ENCODE measurements at regions not wholly inside any gene's neighbourhood (a gene's known extent, or its start where the extent isn't known, plus 50 kb on each side); places are given as distances from the start of the nearest gene placed in this dataset.

DNA sequence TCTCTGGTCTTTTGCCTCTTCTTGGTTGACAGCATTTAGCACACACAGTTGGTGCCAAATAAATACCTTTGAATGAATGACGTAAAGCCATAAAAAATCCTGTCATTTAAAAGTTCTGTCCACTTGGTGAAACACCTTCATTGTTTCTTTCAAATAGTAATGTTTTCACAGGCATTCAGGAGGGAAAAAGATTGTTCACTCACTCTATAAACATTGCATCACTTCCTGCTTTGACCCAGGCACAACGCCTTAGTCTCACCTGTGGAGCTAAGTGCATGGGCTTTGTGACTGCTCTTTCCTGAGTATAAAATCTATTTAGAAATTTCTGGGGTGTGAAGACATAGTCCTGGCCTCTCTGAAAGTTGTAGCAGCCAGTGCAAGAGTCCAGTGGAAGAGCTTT, 88.9 kb upstream of the CXCL14 start:
- in situ Hi-C loops (cut with HindIII; ENCODE audit: low pct_unique_long_range_greater_than_20kb, low sequenced_read_pairs) (no loop called here), intact Hi-C loops (cut with micrococcal nuclease; ENCODE audit: unreplicated experiment) (no loop called here)
- TF ChIP-seq REST (IDR thresholded peaks at IDR 0.05; ENCODE audit: insufficient read depth in 1 of 2, low read depth in 2 of 2, low read length in 1 of 2) (no peak), SIN3A (IDR thresholded peaks at IDR 0.05; ENCODE audit: borderline replicate concordance, insufficient read depth, low read depth, low read length) (no peak), POLR2AphosphoS5 (IDR thresholded peaks at IDR 0.05; ENCODE audit: low read depth, low read length) (no peak), TCF7L2 (IDR thresholded peaks at IDR 0.05; ENCODE audit: low read depth, low read length) (no peak)
- TF ChIP-seq, protein P1, sequence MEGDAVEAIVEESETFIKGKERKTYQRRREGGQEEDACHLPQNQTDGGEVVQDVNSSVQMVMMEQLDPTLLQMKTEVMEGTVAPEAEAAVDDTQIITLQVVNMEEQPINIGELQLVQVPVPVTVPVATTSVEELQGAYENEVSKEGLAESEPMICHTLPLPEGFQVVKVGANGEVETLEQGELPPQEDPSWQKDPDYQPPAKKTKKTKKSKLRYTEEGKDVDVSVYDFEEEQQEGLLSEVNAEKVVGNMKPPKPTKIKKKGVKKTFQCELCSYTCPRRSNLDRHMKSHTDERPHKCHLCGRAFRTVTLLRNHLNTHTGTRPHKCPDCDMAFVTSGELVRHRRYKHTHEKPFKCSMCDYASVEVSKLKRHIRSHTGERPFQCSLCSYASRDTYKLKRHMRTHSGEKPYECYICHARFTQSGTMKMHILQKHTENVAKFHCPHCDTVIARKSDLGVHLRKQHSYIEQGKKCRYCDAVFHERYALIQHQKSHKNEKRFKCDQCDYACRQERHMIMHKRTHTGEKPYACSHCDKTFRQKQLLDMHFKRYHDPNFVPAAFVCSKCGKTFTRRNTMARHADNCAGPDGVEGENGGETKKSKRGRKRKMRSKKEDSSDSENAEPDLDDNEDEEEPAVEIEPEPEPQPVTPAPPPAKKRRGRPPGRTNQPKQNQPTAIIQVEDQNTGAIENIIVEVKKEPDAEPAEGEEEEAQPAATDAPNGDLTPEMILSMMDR (IDR thresholded peaks at IDR 0.05) = no peak
- no peak overlapping the region for H3K27ac ChIP-seq (ENCODE audit: low read length)
- no peaks in the 10 kb centered on the region for H3K36me3 ChIP-seq (ENCODE audit: control insufficient read depth, insufficient read depth, low read length)
- no peaks in the 10 kb centered on the region for H3K9me3 ChIP-seq (ENCODE audit: control insufficient read depth, insufficient read depth, low read depth, low read length)
- H3K4me1 ChIP-seq (ENCODE audit: control insufficient read depth, insufficient read depth, low read length) = no peaks in the 10 kb centered on the region
- no peak for DNase-seq (ENCODE audit: low read depth, low spot score)
- ChIA-PET CTCF (no interaction called here), POLR2A (no interaction called here)
- H3K4me3 ChIP-seq (ENCODE audit: low read depth in 2 of 2, low read length in 2 of 2) = no peak overlapping the region
- no peak for ATAC-seq
- H3K27me3 ChIP-seq (ENCODE audit: control insufficient read depth, insufficient read depth, low read length) = no peaks in the 10 kb centered on the region
- BruUV-seq (replicated peaks) = no TSS peak

DNA sequence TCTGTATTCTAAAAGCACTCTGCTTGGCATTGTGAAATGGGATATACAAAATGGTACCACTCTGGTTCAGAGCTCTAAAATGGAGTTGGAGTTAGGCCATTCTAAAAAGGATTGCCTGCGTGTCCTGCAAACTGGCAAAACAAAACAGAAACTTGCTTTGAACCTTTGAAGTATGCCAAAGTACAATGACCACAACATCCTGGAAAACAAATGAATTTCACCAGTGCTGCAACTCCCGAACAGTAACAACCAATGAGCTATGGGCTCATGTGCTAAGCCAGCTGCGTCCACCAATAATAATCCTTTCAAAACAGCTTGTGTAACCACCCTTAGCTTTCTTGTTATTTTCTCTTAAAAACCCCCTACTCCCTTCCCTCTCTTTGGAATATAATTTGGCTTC, 88.4 kb upstream of the CXCL14 start:
- TF ChIP-seq POLR2AphosphoS5 (IDR thresholded peaks at IDR 0.05; ENCODE audit: low read depth, low read length) (no peak), SIN3A (IDR thresholded peaks at IDR 0.05; ENCODE audit: borderline replicate concordance, insufficient read depth, low read depth, low read length) (no peak), TCF7L2 (IDR thresholded peaks at IDR 0.05; ENCODE audit: low read depth, low read length) (no peak), REST (IDR thresholded peaks at IDR 0.05; ENCODE audit: insufficient read depth in 1 of 2, low read depth in 2 of 2, low read length in 1 of 2) (no peak)
- TF ChIP-seq, protein P1 (IDR thresholded peaks at IDR 0.05) = no peak
- H3K27ac ChIP-seq (ENCODE audit: low read length) = no peak overlapping the region
- CTCF ChIA-PET = no interaction called here
- intact Hi-C loops (cut with micrococcal nuclease; ENCODE audit: unreplicated experiment) (no loop called here), in situ Hi-C loops (cut with HindIII; ENCODE audit: low pct_unique_long_range_greater_than_20kb, low sequenced_read_pairs) (no loop called here)
- DNase-seq (ENCODE audit: low read depth, low spot score) (no peak), ATAC-seq (no peak)
- POLR2A ChIA-PET = no interaction called here
- BruUV-seq (replicated peaks) = no TSS peak
- H3K4me3 ChIP-seq (ENCODE audit: low read depth in 2 of 2, low read length in 2 of 2) = no peak overlapping the region
- no peaks in the 10 kb centered on the region for H3K27me3 ChIP-seq (ENCODE audit: control insufficient read depth, insufficient read depth, low read length)
- H3K4me1 ChIP-seq (ENCODE audit: control insufficient read depth, insufficient read depth, low read length) = no peaks in the 10 kb centered on the region
- H3K36me3 ChIP-seq (ENCODE audit: control insufficient read depth, insufficient read depth, low read length) = no peaks in the 10 kb centered on the region
- H3K9me3 ChIP-seq (ENCODE audit: control insufficient read depth, insufficient read depth, low read depth, low read length) = no peaks in the 10 kb centered on the region

All from Panc1 (cell line).